GM19395 (cell line): ENCODE measurements at regions not wholly inside any gene's neighbourhood (a gene's known extent, or its start where the extent isn't known, plus 50 kb on each side); places are given as distances from the start of the nearest gene placed in this dataset.

ENCODE experiments used
- ATAC-seq: cut with Tn5 transposase; IDR thresholded peaks from one replicate; pipeline ENCODE4 v1.9.1; 2021; ENCODE audit warnings: mild to moderate bottlenecking, moderate library complexity; ENCODE audit not compliant: unreplicated experiment

DNA sequence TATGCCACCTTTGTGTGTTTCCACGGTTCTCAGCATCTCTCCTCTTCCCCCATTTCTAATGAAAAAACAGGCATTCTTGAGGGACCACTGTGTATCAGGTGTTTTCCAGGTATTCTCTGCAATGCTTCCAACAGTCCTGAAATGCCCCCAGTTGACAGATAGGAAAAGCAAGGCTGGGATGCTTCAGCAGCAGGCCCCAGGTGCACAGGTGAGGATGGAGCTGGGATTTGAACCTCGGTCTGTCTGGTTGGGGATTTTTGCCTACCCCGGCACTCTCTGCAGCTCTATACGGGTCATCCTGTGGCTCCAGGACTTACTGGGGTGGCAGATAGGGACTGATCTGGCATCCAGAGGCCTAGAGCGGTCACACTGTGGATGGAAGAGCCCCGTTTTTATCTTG is 180.5 kb upstream of the GSE1 start:
- no peak for ATAC-seq

DNA sequence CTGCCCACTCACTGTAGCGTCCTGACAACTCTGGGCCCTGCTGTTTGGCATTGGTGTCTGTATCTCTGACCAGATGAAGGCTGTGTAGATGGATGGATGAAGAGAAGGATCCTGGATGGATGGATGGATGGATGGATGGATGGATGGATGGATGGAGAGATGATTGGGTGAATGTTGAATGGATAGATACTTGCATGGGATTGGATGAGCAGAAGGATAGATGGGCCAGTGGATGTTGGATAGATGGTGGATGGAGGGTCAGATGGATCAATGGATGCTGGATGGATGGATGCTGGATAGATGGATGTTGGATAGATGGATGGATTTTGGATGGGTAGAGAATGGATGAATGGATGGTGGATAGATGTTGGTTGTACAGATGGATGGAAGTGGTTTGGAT is 179.6 kb upstream of the GSE1 start:
- no peak for ATAC-seq

DNA sequence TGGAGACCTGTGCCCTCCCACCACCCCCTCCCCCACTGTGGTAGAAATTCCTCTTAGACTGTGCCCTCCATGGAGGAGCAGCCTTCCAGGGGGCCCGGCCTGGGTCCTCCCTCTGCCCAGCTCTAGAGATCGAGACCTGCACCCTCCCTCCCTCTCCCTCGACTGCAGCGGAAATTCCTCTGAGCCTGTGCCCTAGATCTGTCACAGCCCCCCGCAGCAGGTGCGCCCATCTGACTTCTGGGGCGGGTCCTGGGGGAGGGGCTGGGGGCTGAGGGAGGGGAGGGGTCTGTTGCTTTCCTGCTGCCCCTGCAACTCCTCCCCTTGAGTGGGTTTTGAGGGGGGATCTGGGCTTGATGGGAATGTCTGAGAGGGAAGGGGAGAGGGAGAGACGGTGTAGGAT is 177.8 kb upstream of the GSE1 start:
- ATAC-seq, result no peak

DNA sequence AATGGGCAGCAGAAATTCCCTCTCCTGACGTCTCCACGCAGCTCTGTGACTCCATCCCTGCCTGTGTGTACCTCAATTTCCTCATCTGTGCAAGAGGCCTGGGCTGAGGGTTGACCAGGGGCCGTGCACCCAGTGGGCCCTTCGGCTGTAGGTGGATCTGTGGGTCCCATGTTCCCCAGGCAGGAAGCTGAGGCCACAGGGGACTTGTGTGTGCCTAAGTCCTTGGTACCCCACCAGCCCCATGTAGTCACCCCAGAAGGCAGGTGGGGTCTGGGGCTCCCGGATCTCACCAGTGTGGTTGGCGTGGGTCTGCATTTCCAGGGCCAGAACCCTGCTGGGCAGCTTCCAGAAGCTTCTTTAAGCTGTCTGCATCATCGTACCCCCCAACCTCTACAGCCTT is 177.4 kb upstream of the GSE1 start:
- ATAC-seq, result no peak

DNA sequence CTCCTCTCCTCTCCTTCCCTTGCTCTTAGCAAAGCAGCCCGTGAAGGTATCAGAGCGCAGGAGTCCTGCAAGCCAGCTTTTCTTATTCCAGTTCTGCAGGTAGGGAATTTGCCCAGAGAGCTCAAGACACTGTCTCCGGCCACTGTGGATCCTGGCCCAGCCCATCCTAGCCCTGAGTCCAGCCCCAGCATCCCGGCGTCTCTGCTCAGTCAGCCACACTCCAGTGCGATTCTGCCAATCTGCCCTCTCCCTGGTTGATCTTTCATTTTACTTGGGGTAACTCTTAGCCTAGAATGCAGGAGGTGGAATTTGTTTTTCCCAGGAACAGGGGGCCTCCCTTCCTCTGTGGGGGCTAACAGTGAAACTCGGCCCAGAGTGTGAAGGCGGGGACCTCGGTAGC is 176.9 kb upstream of the GSE1 start:
- ATAC-seq, result no peak

DNA sequence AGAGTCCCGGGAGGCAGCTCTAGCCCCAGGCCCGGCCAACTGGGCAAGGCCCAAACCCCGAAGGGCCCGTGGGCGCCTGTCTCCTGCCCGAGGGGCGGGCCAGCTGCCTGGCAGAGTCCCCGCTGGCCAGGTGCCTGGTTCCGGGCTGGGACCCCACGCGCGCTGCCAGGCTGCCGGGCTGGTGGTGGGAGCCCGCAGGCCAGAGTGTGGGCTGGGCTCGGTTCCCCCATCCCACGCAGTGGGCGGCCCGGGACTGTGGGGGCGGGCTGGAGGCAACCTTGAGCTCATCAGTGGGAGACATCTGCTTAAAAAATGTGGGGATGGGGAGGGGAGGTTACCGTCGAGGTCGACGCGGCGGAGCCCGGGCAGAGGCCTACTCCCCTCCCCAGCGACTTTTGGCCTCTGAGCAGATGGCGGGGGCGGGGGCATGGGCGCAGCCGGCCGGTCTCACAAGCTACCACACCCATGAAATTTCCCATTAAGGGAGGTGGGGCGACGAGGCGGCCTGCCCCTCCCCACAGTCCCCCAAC is 176.4 kb upstream of the GSE1 start:
- no peak for ATAC-seq

DNA sequence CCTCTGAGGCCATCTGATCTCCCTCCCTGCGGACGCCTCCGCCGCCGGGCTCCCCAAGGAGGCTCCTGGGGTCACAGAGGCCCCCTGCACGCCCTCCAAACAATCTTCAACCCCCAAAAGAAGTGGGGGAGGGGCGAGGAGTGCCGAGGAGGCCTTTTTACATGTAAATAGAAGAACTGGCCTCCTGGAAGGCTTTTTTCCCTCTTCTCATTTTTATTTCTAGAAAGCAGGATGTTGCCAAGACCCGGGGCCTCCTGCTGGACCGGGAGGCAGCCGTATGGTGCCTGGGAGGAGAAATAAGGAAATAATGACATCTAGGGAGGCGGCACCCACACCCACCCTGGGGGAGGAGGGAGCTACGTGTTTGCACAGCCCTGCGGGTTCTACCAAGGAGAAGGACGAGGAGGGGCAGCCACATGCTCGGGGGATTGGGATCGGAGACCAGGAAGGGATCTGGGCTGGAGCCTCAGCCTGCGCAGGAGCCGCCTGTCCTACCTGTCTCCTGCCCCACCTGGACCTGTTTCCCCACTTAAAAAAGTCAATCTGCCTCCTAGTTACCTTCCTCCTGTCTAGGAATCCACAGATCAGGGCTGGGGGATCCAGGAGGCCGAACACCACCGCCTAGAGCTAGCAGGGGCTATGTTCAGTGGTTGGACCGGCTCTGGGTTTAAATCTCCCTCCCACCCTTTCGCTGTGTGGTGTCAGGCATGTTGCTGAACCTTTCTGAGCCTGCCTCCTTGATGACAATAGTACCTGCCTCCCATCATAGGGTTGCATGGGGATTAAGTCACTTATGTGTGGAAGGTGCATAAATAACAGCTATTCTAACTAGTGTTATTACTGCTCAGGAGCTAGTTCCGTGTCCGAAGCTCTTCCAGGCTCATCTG is 175.7 kb upstream of the GSE1 start:
- ATAC-seq, result no peak

DNA sequence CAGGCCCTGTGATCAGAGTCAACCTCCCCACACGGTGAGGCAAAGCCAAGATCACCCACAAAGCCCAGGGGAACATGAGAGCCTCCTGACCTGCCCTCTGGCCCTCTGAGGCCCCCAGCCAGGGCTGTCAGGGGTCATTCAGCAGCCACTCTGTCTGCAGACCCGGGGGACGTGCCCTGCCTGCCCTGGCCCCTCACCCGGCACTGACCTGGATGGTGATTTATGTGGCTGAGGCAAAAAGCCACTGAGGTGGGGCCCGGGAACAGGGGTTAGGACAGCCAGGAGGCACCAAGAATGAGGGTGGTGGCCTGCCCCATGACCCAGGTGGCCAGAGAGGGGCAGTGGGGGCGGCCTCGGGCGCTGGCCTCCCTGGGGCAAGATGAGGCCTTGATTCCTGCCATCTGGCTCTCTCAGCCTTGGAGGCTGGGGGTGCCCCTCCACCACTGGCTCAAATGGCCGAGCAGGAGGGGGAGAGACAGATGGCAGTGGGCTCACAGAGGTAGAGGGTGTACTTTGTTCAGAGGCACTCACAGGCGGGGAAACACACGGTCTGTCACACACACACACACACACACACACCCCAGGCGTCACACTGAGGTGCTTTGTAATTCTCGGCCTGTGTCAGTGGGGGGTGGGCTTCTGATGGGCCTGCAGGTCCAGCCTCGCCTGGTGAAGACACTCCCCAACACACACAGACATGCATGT is 174.0 kb upstream of the GSE1 start:
- no peak for ATAC-seq

DNA sequence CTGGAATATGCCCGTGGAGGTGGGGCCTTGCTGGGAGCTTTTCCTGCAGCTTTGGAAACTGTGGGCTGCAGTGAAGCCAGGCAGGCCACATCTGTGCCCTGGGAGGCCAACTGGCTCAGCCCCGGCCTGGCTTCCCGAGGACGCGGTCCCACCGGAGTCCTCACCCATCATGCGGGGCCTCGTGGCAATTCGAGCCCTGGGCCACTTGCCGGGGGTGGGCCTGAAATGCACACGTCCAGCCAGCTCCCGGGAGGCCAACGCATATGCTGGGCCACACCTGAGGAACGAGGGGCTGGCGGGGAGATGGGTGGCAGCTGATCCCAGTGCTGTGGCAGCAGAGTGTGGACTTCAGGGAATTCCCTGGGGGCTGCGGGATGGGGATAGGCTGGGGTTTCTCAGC is 172.4 kb upstream of the GSE1 start:
- no peak for ATAC-seq

DNA sequence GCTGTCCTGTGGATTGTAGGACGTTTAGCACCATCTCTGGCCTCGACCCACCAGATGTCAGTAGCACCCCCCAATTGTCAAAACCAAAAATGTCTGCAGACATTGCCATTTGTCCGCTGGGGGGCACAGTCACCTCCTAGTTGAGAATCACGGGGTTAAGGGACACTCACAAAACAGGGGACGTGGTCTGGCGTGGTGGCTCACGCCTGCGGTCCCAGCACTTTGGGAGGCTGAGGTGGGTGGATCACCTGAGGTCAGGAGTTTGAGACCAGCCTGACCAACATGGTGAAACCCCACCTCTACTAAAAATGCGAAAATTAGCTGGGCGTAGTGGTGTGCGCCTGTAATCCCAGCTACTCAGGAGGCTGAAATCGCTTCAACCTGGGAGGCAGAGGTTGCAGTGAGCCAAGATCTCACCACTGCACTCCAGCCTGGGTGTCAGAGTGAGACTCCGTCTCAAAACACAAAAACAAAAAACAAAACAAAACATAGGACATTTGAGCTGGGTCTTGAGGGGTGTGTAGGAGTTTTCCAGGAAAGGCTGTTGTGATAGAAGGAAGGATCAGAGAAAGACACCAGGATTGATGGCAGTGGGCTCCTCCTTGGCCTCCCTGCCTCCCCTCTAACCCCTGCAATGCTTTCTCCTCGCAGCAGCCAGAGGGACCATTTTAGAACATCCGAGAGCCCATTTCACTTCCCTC is 171.8 kb upstream of the GSE1 start:
- no peak for ATAC-seq

DNA sequence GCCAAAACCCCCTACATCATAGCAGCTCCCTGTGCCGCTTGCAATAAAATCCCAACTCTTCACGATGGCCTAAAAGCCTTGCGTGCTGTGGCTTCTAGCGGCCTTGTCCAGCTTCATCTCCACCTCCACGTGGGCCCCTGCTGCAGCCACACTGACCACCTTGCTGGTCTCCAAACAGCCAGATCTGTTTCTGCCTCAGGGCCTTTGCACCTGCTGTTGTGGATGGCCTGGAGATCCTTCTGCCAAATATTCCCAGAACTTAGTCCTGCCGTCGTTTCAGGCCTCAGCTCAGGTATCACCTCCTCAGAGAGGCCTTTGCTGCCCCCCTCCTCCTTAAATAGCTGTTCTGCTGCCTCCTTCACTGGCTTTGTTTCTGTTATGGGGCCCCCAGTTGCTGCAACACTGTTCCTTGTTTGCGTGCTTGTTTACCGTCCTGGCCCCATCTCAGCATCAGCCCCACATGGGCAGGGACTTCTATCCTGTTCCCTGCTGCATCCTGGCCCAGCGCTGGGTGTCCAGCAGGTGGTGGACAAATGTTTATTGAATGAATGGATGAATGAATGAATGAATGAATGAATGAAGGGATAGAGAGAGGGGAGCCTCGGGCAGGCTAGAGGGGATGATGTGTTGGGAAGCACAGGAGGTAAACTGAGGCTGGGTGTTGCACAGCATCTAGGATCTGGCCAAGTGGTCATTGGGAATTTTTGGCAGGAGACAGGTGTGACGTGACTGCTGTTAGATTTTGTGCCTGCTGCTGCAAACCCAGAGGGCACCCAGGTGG is 171.0 kb upstream of the GSE1 start:
- no peak for ATAC-seq

DNA sequence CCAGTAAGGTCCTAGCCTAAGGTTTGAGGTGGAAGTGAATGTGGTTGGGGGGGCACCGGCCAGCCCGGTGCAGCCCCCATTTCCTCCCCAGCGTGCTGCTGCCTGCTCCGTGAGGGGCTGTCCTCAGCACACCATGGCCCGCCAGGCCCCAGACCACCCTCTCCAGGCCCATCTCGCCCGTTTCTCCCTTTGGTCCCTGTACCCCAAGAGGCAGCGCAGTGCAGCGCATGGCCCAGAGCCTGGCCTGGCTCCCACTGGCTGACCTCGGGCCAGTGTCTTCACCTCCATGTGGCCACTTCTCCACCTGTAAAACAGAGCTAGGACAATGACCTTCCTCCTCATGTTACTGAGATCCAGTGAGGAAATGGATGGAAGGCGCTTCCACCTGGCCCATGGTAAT is 170.0 kb upstream of the GSE1 start:
- no peak for ATAC-seq

DNA sequence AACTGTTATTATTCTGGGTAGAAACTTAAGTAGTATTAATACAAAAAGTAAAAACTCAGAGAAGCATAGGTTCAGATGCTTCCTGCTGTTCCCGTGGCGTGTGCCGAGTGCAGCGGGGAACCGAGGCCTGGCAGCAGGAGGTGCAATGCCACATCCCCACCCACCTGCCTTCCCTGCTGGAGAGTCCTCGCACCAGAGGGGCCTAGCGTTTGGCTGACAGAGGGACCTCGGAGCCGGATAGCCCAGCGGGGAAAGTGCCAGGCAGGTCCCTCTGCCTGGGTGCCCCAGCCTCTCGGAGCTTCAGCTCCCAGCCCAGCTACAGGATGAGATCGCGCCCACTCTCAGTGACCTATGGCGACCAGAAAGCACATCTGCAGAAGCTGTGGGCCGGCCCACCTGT is 169.6 kb upstream of the GSE1 start:
- ATAC-seq, result no peak

DNA sequence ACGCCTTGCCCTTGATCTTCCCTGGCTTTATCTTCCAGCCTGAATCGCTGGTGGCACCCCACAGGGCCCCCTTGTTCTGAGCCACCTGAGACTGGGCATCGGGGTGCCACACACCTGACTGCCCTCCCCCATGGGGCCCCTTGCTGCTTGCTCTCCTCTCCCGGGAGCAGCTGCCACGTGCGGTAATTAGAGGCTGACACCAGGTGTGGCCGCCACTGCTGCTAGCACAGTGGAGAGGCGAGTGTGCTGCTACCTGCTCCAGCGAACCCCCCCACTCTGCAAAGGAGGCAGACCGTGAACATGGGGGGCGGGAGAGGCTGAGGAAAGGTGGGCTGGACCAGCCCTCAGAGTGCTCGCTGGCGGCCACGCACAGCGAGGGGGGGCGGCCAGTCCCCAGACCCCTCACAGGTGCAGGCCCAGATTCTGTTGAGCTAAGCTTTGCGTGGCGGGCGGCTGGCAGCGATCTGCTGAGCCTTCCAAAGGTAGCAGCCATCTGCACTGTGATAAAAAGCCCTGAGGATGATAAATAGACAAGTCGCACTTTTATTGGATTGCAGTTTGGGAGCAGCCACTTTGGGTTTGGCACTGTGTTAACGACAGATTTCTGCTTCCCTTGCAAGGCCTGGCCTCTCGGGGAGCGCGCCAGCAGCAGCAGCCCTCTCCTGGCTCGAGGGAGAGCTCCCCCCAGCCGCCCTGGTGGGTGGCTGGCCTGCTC is 167.9 kb upstream of the GSE1 start:
- ATAC-seq, result no peak

DNA sequence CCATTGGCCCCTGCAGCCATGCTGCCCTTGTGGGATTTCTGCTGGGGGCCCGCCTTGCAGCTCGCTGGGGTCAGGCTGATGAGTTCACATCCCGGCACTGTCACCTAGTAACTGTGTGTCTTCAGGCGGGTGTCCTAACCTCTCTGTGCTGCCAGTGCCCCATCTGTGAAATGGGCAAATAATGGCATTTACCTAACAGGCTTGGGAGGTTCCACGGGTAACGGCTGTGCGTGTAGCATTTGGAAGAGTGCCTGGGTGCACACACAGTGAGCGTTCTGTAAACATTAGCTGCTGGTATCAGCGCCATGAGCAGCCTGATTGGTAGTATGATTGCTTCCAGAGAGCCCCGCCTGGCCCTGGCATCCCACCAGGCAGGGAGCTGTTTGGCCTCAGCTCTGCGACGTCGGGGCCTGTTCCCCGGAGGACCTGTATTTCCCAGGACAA is 167.3 kb upstream of the GSE1 start:
- ATAC-seq, result no peak

DNA sequence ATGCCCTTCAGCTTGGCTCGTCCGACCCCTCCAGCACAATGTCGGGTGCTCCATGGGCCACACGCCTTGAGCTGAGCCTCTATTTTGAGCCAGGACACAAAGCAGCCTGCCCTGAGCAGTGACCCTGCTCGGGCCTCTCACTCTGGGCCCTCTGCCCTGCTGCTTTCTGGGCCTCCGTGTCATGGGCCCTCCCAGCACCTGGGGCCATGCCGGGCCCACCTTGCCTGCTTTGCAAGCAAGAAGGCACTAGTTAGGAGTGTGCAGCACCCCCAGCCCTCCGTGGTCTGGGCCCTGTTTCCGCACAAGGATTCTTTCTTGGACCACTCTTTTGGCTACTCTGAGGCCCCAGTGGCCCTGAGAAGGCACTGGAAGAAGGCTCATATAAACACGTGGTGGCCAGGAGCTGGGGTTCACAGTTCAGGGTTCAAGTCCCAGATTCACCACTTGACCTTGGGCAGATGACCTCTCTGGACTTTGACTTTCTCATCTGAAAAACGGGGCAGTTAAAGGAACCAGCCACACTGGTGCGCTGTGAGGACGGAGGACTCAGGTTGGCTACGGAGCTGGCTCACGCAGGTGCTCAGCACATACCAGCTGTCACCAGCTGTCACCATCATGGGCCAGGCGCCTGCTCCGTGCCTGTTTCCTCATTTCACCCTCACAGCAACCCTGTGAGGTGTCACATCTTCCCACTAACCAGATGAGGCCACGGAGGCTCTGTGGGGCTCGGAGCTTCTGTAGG is 166.0 kb upstream of the GSE1 start:
- ATAC-seq, result peak; percentile 67

DNA sequence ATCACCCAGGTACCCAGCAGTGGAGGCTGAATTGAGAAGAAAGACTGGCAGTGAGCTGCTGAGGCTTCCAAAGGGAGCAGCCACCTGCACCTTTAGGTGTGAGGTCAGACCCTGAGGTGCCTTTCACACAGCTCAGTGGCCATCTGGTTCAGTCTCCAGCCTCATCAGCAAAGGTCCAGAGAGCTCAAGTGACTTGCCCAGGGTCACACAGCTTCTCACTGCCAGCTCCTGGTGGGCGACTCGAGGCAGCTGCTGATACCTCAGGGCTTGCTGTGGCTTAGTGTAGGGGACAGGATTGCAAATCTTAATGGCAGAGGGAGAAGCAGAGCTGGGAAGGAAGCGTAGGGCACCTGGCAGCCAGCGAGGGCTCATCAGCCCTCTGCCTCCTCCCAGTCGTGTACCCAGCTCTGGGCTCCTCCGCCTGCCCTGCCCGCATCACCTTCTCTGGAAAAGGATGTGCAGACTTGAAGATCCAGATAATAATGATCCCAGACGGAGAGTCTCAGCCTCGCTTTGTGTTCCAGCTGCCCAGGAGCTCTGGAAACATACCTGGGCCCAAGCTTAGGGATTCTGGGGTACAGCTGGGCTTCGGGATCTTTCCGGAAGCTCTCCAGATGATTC is 165.3 kb upstream of the GSE1 start:
- ATAC-seq, result peak; percentile 27

DNA sequence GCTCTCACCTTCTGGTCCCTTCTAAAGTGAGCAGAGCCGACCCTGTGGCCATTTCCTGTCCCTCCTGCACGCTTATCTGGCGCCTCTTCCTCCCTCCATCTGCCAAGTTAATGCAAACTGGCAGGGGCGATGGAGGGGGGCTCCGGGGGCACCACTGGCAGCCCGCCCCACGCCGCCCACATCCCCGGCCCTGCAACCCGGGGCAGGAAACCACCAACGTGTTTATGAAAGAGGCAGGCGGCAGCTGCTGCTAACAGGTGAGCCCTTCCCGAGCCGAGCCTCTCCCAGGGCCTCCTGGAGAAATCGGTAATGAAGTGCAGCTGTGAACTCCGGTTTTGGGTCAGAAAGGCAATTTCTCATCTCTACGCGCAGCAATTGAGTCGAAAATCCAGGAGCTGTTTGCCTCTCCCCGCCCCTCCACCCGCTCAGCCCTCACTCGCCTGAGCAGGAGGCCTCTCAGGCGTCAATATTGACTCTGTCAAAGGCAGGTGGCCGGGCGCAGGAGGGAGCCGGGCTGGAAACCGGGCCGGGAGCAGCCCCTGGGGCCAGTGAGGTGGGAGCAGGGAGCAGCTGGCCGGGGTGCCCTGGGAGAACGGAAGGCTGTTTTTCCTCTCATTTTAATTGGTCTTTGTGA is 164.4 kb upstream of the GSE1 start:
- ATAC-seq, result no peak
